ENCODE measurements at regions not wholly inside any gene's neighbourhood (a gene's known extent, or its start where the extent isn't known, plus 50 kb on each side); places are given as distances from the start of the nearest gene placed in this dataset.

- H3K36me3 Mint-ChIP-seq: no peaks in the 10 kb centered on the region
Measured at GRCh38 chr1:218643926-218644325, 298.8 kb downstream of the TGFB2 start.

GRCh38 chr1:218646288-218646687, 301.2 kb downstream of the TGFB2 start:
- H3K4me1 Mint-ChIP-seq (ENCODE audit: unreplicated experiment): peaks cover 21% of the 10 kb centered on the region
- TF ChIP-seq CTCF (conservative IDR thresholded peaks at IDR 0.05): no peak

More at GRCh38 chr1:218643926-218644325, 298.8 kb downstream of the TGFB2 start:
- Mint-ChIP-seq H3K4me3 (no peak overlapping the region), H3K27me3 (no peaks in the 10 kb centered on the region), H3K4me1 (ENCODE audit: unreplicated experiment) (peaks cover 25% of the 10 kb centered on the region), H3K9me3 (peaks cover 12% of the 10 kb centered on the region), H3K27ac (no peak overlapping the region)
- no peak for TF ChIP-seq CTCF (conservative IDR thresholded peaks at IDR 0.05)
- DNase-seq (ENCODE audit: extremely low spot score, unreplicated experiment): no peak

GRCh38 chr1:218656301-218657037, 311.3 kb downstream of the TGFB2 start:
- TF ChIP-seq CTCF (conservative IDR thresholded peaks at IDR 0.05): no peak
- no peaks in the 10 kb centered on the region for H3K36me3 Mint-ChIP-seq
- peaks cover 14% of the 10 kb centered on the region for H3K9me3 Mint-ChIP-seq
- no peak for DNase-seq (ENCODE audit: extremely low spot score, unreplicated experiment)
- no peak overlapping the region for H3K4me3 Mint-ChIP-seq
- no peak overlapping the region for H3K27ac Mint-ChIP-seq
- H3K4me1 Mint-ChIP-seq (ENCODE audit: unreplicated experiment): peaks cover 11% of the 10 kb centered on the region
- no peaks in the 10 kb centered on the region for H3K27me3 Mint-ChIP-seq

More at GRCh38 chr1:218646288-218646687, 301.2 kb downstream of the TGFB2 start:
- H3K4me3 Mint-ChIP-seq: peak overlapping the region; percentile 8
- no peaks in the 10 kb centered on the region for H3K36me3 Mint-ChIP-seq
- peak overlapping the region; percentile 32 for H3K27ac Mint-ChIP-seq
- H3K9me3 Mint-ChIP-seq: peaks cover 4% of the 10 kb centered on the region
- no peak for DNase-seq (ENCODE audit: extremely low spot score, unreplicated experiment)
- H3K27me3 Mint-ChIP-seq: no peaks in the 10 kb centered on the region

- DNase-seq (ENCODE audit: extremely low spot score, unreplicated experiment): no peak
- peaks cover 9% of the 10 kb centered on the region for H3K9me3 Mint-ChIP-seq
- H3K27ac Mint-ChIP-seq: no peak overlapping the region
- H3K4me1 Mint-ChIP-seq (ENCODE audit: unreplicated experiment): peaks cover 12% of the 10 kb centered on the region
- no peak for TF ChIP-seq CTCF (conservative IDR thresholded peaks at IDR 0.05)
- H3K36me3 Mint-ChIP-seq: no peaks in the 10 kb centered on the region
- H3K4me3 Mint-ChIP-seq: no peak overlapping the region
- H3K27me3 Mint-ChIP-seq: no peaks in the 10 kb centered on the region
Measured at GRCh38 chr1:218658269-218658668, 313.1 kb downstream of the TGFB2 start.

- Mint-ChIP-seq H3K4me1 (ENCODE audit: unreplicated experiment) (peaks cover 12% of the 10 kb centered on the region), H3K27ac (no peak overlapping the region), H3K9me3 (peaks cover 9% of the 10 kb centered on the region), H3K36me3 (no peaks in the 10 kb centered on the region), H3K27me3 (no peaks in the 10 kb centered on the region), H3K4me3 (no peak overlapping the region)
- TF ChIP-seq CTCF (conservative IDR thresholded peaks at IDR 0.05): no peak
- DNase-seq (ENCODE audit: extremely low spot score, unreplicated experiment): no peak
Measured at GRCh38 chr1:218658899-218659298, 313.8 kb downstream of the TGFB2 start.
